Prostate gland (tissue), 2 donors: ENCODE measurements at regions not wholly inside any gene's neighbourhood (a gene's known extent, or its start where the extent isn't known, plus 50 kb on each side); places are given as distances from the start of the nearest gene placed in this dataset.

Experiments
- DNase-seq: peaks from one replicate; pipeline ENCODE4 v3.0.0-alpha.2; 2019; ENCODE audit warnings: low spot score
- H3K27ac ChIP-seq, 2 donors: fragments of 200-600 bp; sonication (generic); 2 replicates each; pipeline ENCODE4 v1.5.1; 2017 to 2019
- H3K27me3 ChIP-seq: fragments of 200-600 bp; sonication (generic); replicated peaks from 2 replicates; pipeline ENCODE4 v1.5.1; 2019; ENCODE audit not compliant: insufficient read depth
- H3K36me3 ChIP-seq, 2 donors: fragments of 200-600 bp; sonication (generic); 1 replicate in 1 of 2; 2 replicates in 1 of 2; pipeline versions ENCODE4 v1.5.1 to v1.8.1; 2017 to 2019
- H3K4me1 ChIP-seq: fragments of 200-600 bp; sonication (generic); replicated peaks from 2 replicates; pipeline ENCODE4 v1.5.1; 2019
- H3K4me3 ChIP-seq, 2 donors: fragments of 200-600 bp; sonication (generic); 2 replicates each; pipeline ENCODE4 v1.5.1; 2017 to 2019
- H3K9me3 ChIP-seq: fragments of 200-600 bp; sonication (generic); 2 replicates; pipeline ENCODE4 v1.5.1; 2017
- CTCF ChIP-seq, 4 experiments: fragments of 200-600 bp in 2 of 4; fragments of 450-650 bp in 2 of 4; sonication (generic) in 2 of 4; IDR thresholded peaks; 1 replicate in 3 of 4; 2 replicates in 1 of 4; pipeline ENCODE4 v1.5.1; 2016 to 2019; ENCODE audit warnings: antibody characterized with exemption in 4 of 4, mild to moderate bottlenecking in 2 of 4, moderate library complexity in 2 of 4
- POLR2A ChIP-seq: fragments of 450-650 bp; IDR thresholded peaks from one replicate; pipeline ENCODE4 v1.6.1; 2016; ENCODE audit warnings: antibody characterized with exemption, mild to moderate bottlenecking
- POLR2AphosphoS5 ChIP-seq: sonication (generic); formaldehyde crosslinking; IDR thresholded peaks from one replicate; pipeline ENCODE4 v1.6.1; 2017; ENCODE audit warnings: antibody characterized with exemption
- WGBS: methylation state at CpG from one replicate; pipeline ENCODE4 v1.1.5; 2018; 5-methylcytosine and 5-hydroxymethylcytosine counted together
- intact Hi-C: fragments of 100-400 bp; cut with DNase I; formaldehyde crosslinking; loops from one replicate; pipeline ENCODE4 v1.14.2; 2022

- no peak for DNase-seq
- Histone ChIP-seq H3K27me3 (no peaks in the 10 kb centered on the region), H3K36me3 (no peaks in the 10 kb centered on the region), H3K4me1 (no peaks in the 10 kb centered on the region), H3K27ac (no peak overlapping the region), H3K4me3 (no peak overlapping the region), H3K9me3 (no peaks in the 10 kb centered on the region)
- WGBS = 30% methylated on average over 6 of the region's 6 CpGs
- intact Hi-C loops = no loop called here
- no peak for TF ChIP-seq POLR2A
- TF ChIP-seq POLR2AphosphoS5 = no peak
- no peak for TF ChIP-seq CTCF (IDR thresholded peaks at IDR 0.05)
These were observed 124.9 kb upstream of the KCNJ16 start for GRCh38 chr17:69949973-69950695.

GRCh38 chr17:69950701-69951418 lies 124.2 kb upstream of the KCNJ16 start:
- TF ChIP-seq CTCF (IDR thresholded peaks at IDR 0.05) (no peak), POLR2AphosphoS5 (no peak), POLR2A (no peak)
- Histone ChIP-seq H3K4me3 (no peak overlapping the region), H3K36me3 (no peaks in the 10 kb centered on the region), H3K27me3 (no peaks in the 10 kb centered on the region), H3K4me1 (no peaks in the 10 kb centered on the region), H3K9me3 (no peaks in the 10 kb centered on the region), H3K27ac (no peak overlapping the region)
- intact Hi-C loops = no loop called here
- no peak for DNase-seq

GRCh38 chr17:69954241-69954925 lies 120.6 kb upstream of the KCNJ16 start:
- Histone ChIP-seq H3K36me3 (no peaks in the 10 kb centered on the region), H3K9me3 (no peaks in the 10 kb centered on the region), H3K27me3 (no peaks in the 10 kb centered on the region), H3K4me3 (no peak overlapping the region), H3K4me1 (no peaks in the 10 kb centered on the region), H3K27ac (no peak overlapping the region)
- 73% methylated on average over 3 of the region's 3 CpGs for WGBS
- TF ChIP-seq CTCF (IDR thresholded peaks at IDR 0.05) = no peak
- no peak for TF ChIP-seq POLR2A
- TF ChIP-seq POLR2AphosphoS5 = no peak
- intact Hi-C loops = no loop called here
- no peak for DNase-seq

- 86% methylated on average over 3 of the region's 3 CpGs for WGBS
- intact Hi-C loops = no loop called here
- TF ChIP-seq POLR2AphosphoS5 (no peak), CTCF (IDR thresholded peaks at IDR 0.05) (no peak), POLR2A (no peak)
These were observed 117.0 kb upstream of the KCNJ16 start for GRCh38 chr17:69958063-69958462.

More at GRCh38 chr17:69958063-69958462, 117.0 kb upstream of the KCNJ16 start:
- H3K9me3 ChIP-seq = no peaks in the 10 kb centered on the region
- H3K36me3 ChIP-seq = no peaks in the 10 kb centered on the region
- H3K4me3 ChIP-seq = no peak overlapping the region
- H3K27me3 ChIP-seq = no peaks in the 10 kb centered on the region
- no peak overlapping the region for H3K27ac ChIP-seq
- no peak for DNase-seq
- H3K4me1 ChIP-seq = peaks cover 3% of the 10 kb centered on the region
